ENCODE measurements at regions not wholly inside any gene's neighbourhood (a gene's known extent, or its start where the extent isn't known, plus 50 kb on each side); places are given as distances from the start of the nearest gene placed in this dataset.

GRCh38 chr7:19413443-19413965 lies 268.3 kb upstream of the FERD3L start:
- Mint-ChIP-seq H3K27ac (no peak overlapping the region), H3K36me3 (ENCODE audit: low read depth) (no peaks in the 10 kb centered on the region), H3K9me3 (no peaks in the 10 kb centered on the region), H3K27me3 (no peaks in the 10 kb centered on the region), H3K4me1 (no peaks in the 10 kb centered on the region), H3K4me3 (no peak overlapping the region)
- no peak for TF ChIP-seq CTCF (IDR thresholded peaks at IDR 0.05)
- DNase-seq = no peak
- intact Hi-C loops (cut with micrococcal nuclease) = no loop called here
- POLR2A ChIA-PET = no interaction called here
- no peak for ATAC-seq (ENCODE audit: low read depth)
- CTCF ChIA-PET = no interaction called here

GRCh38 chr7:19410691-19411090 lies 265.5 kb upstream of the FERD3L start:
- Mint-ChIP-seq H3K27ac (no peak overlapping the region), H3K36me3 (ENCODE audit: low read depth) (no peaks in the 10 kb centered on the region), H3K9me3 (no peaks in the 10 kb centered on the region), H3K4me1 (no peaks in the 10 kb centered on the region), H3K27me3 (no peaks in the 10 kb centered on the region), H3K4me3 (no peak overlapping the region)
- POLR2A ChIA-PET = no interaction called here
- CTCF ChIA-PET = no interaction called here
- no peak for ATAC-seq (ENCODE audit: low read depth)
- intact Hi-C loops (cut with micrococcal nuclease) = no loop called here
- no peak for TF ChIP-seq CTCF (IDR thresholded peaks at IDR 0.05)
- DNase-seq = no peak

GRCh38 chr7:19410106-19410505 lies 264.9 kb upstream of the FERD3L start:
- intact Hi-C loops (cut with micrococcal nuclease) = no loop called here
- no peak for TF ChIP-seq CTCF (IDR thresholded peaks at IDR 0.05)
- DNase-seq (no peak), ATAC-seq (ENCODE audit: low read depth) (no peak)
- H3K4me1 Mint-ChIP-seq = no peaks in the 10 kb centered on the region
- ChIA-PET POLR2A (no interaction called here), CTCF (no interaction called here)
- H3K27me3 Mint-ChIP-seq = no peaks in the 10 kb centered on the region
- H3K4me3 Mint-ChIP-seq = no peak overlapping the region
- no peaks in the 10 kb centered on the region for H3K36me3 Mint-ChIP-seq (ENCODE audit: low read depth)
- H3K9me3 Mint-ChIP-seq = no peaks in the 10 kb centered on the region
- no peak overlapping the region for H3K27ac Mint-ChIP-seq

GRCh38 chr7:19408706-19409220 lies 263.5 kb upstream of the FERD3L start:
- no peaks in the 10 kb centered on the region for H3K36me3 Mint-ChIP-seq (ENCODE audit: low read depth)
- no peaks in the 10 kb centered on the region for H3K27me3 Mint-ChIP-seq
- CTCF ChIA-PET = no interaction called here
- H3K27ac Mint-ChIP-seq = no peak overlapping the region
- H3K4me3 Mint-ChIP-seq = no peak overlapping the region
- no peak for ATAC-seq (ENCODE audit: low read depth)
- intact Hi-C loops (cut with micrococcal nuclease) = no loop called here
- H3K9me3 Mint-ChIP-seq = no peaks in the 10 kb centered on the region
- POLR2A ChIA-PET = no interaction called here
- TF ChIP-seq CTCF (IDR thresholded peaks at IDR 0.05) = no peak
- no peaks in the 10 kb centered on the region for H3K4me1 Mint-ChIP-seq
- DNase-seq = no peak

GRCh38 chr7:19407270-19407669 lies 262.0 kb upstream of the FERD3L start:
- POLR2A ChIA-PET = no interaction called here
- Mint-ChIP-seq H3K4me3 (no peak overlapping the region), H3K9me3 (no peaks in the 10 kb centered on the region), H3K36me3 (ENCODE audit: low read depth) (no peaks in the 10 kb centered on the region), H3K4me1 (no peaks in the 10 kb centered on the region), H3K27me3 (no peaks in the 10 kb centered on the region), H3K27ac (no peak overlapping the region)
- DNase-seq = no peak
- no peak for TF ChIP-seq CTCF (IDR thresholded peaks at IDR 0.05)
- ATAC-seq (ENCODE audit: low read depth) = no peak
- intact Hi-C loops (cut with micrococcal nuclease) = no loop called here
- CTCF ChIA-PET = no interaction called here

All from activated B cell treated with CpG ODN at 0.5 μM for 24 hours (primary cell).